IMR-90 (cell line): ENCODE measurements at regions not wholly inside any gene's neighbourhood (a gene's known extent, or its start where the extent isn't known, plus 50 kb on each side); places are given as distances from the start of the nearest gene placed in this dataset.
"Not testable (repeated sequence)": the region's sequence is repeated elsewhere in the genome, so short reads cannot be mapped to it uniquely, and the experiment has no call there.

Experiments
- ATAC-seq: fragments of 200-7000 bp; cut with Tn5 transposase; 2 replicates; pipeline ENCODE4 v1.9.1; 2020; ENCODE audit warnings: low read depth, mild to moderate bottlenecking, moderate library complexity
- BruUV-seq: library from RNA; stranded (reverse); fragments of 400-500 nt; replicated peaks from 2 replicates; lab custom pipeline; 2021; lab: Mats Ljungman, UMichigan
- CTCF ChIA-PET: fragments of 300-600 bp; formaldehyde crosslinking; extraction: SDS; loops from one replicate; lab custom pipeline; 2021; ENCODE audit warnings: antibody characterized with exemption; lab: Yijun Ruan, JAX
- POLR2A ChIA-PET: fragments of 300-600 bp; sonication (Branson Sonifier 250); formaldehyde crosslinking; loops from one replicate; lab custom pipeline; 2022; ENCODE audit warnings: antibody characterized with exemption; ENCODE audit not compliant: unreplicated experiment; lab: Charles Lee
- DNase-seq: peaks from one replicate; pipeline ENCODE4 v3.0.0; 2013
- H2AFZ ChIP-seq: replicated peaks from 2 replicates; pipeline ENCODE3; 2013; ENCODE audit warnings: low read length, mild to moderate bottlenecking; ENCODE audit not compliant: poor library complexity
- H2AK5ac ChIP-seq: 2 replicates; pipeline ENCODE4 v1.6.1; 2013; ENCODE audit warnings: low read depth, low read length, inconsistent platforms
- H2AK9ac ChIP-seq: replicated peaks from 2 replicates; pipeline ENCODE3; 2013; ENCODE audit warnings: mild to moderate bottlenecking, low read depth, low read length, moderate library complexity; ENCODE audit not compliant: poor library complexity
- H2BK120ac ChIP-seq: 2 replicates; pipeline ENCODE4 v1.6.1; 2013; ENCODE audit warnings: low read depth, low read length, inconsistent platforms
- H2BK15ac ChIP-seq: 3 replicates; pipeline ENCODE4 v1.6.1; 2013; ENCODE audit warnings: low read depth, low read length, inconsistent platforms
- H2BK20ac ChIP-seq: 2 replicates; pipeline ENCODE4 v1.6.1; 2013; ENCODE audit warnings: low read depth, mild to moderate bottlenecking, inconsistent platforms, low read length, moderate library complexity
- H2BK5ac ChIP-seq: 2 replicates; pipeline ENCODE4 v1.6.1; 2013; ENCODE audit warnings: mild to moderate bottlenecking, low read depth, low read length, inconsistent platforms; ENCODE audit not compliant: poor library complexity, severe bottlenecking
- H3K14ac ChIP-seq: replicated peaks from 2 replicates; pipeline ENCODE4 v1.6.1; 2013; ENCODE audit warnings: low read depth, low read length, inconsistent platforms
- H3K18ac ChIP-seq: 2 replicates; pipeline ENCODE4 v1.6.1; 2013; ENCODE audit warnings: low read depth, low read length, control low read depth
- H3K23ac ChIP-seq: 2 replicates; pipeline ENCODE4 v1.6.1; 2013; ENCODE audit warnings: low read depth, low read length, inconsistent platforms
- H3K27ac ChIP-seq: 2 replicates; pipeline ENCODE4 v1.5.1; 2013; ENCODE audit warnings: mild to moderate bottlenecking, control low read depth, low read length; ENCODE audit not compliant: insufficient read depth
- H3K27me3 ChIP-seq: 2 replicates; pipeline ENCODE4 v1.6.1; 2013; ENCODE audit warnings: low read length; ENCODE audit not compliant: control insufficient read depth, insufficient read depth
- H3K36me3 ChIP-seq: 2 replicates; pipeline ENCODE4 v1.6.1; 2013; ENCODE audit warnings: low read length, mixed read lengths; ENCODE audit not compliant: control insufficient read depth, insufficient read depth
- H3K4ac ChIP-seq: 2 replicates; pipeline ENCODE4 v1.6.1; 2013; ENCODE audit warnings: low read depth, low read length, inconsistent platforms
- H3K4me1 ChIP-seq: 2 replicates; pipeline ENCODE4 v1.6.1; 2013; ENCODE audit warnings: low read length, mixed read lengths; ENCODE audit not compliant: control insufficient read depth, insufficient read depth
- H3K4me2 ChIP-seq: 2 replicates; pipeline ENCODE4 v1.6.1; 2013; ENCODE audit warnings: low read depth, mild to moderate bottlenecking, control low read depth, low read length, moderate library complexity
- H3K4me3 ChIP-seq: 2 replicates; pipeline ENCODE4 v1.5.1; 2013; ENCODE audit warnings: low read depth, mild to moderate bottlenecking, control low read depth, low read length, moderate library complexity; ENCODE audit not compliant: insufficient read depth
- H3K56ac ChIP-seq: 2 replicates; pipeline ENCODE4 v1.6.1; 2013; ENCODE audit warnings: low read length, inconsistent platforms; ENCODE audit not compliant: insufficient read depth; ENCODE audit errors: extremely low read depth
- H3K79me1 ChIP-seq, 2 experiments: 2 replicates each; pipeline ENCODE4 v1.6.1; 2013; ENCODE audit warnings: low read length in 2 of 2, inconsistent platforms in 1 of 2, low read depth in 1 of 2
- H3K9ac ChIP-seq: 2 replicates; pipeline ENCODE4 v1.6.1; 2013; ENCODE audit warnings: low read depth, low read length, control low read depth
- H3K9me1 ChIP-seq: 2 replicates; pipeline ENCODE4 v1.6.1; 2013; ENCODE audit warnings: low read length, inconsistent platforms; ENCODE audit not compliant: insufficient read depth
- H3K9me3 ChIP-seq: 2 replicates; pipeline ENCODE4 v1.6.1; 2013; ENCODE audit warnings: low read length; ENCODE audit not compliant: control insufficient read depth, insufficient read depth
- H4K20me1 ChIP-seq: 2 replicates; pipeline ENCODE4 v1.6.1; 2013; ENCODE audit warnings: low read length, inconsistent platforms; ENCODE audit not compliant: insufficient read depth
- H4K5ac ChIP-seq: 2 replicates; pipeline ENCODE4 v1.6.1; 2013; ENCODE audit warnings: mild to moderate bottlenecking, low read depth, low read length, control low read depth
- H4K8ac ChIP-seq, 2 experiments: 2 replicates each; pipeline ENCODE4 v1.6.1; 2013; ENCODE audit warnings: low read depth in 2 of 2, low read length in 2 of 2, control low read depth in 1 of 2, inconsistent platforms in 1 of 2
- H4K91ac ChIP-seq: 2 replicates; pipeline ENCODE4 v1.6.1; 2013; ENCODE audit warnings: low read depth, low read length, inconsistent platforms; ENCODE audit not compliant: insufficient read depth
- WGBS, 2 experiments: methylation state at CpG; one replicate each; pipeline versions ENCODE4 v1.1.5 to v1.1.7; 2013; ENCODE audit warnings: missing lambda C conversion rate in 2 of 2; ENCODE audit not compliant: insufficient read length in 1 of 2; ENCODE audit errors: extremely low coverage in 2 of 2; 5-methylcytosine and 5-hydroxymethylcytosine counted together
- dilution Hi-C: fragments of 300-500 bp; cut with HindIII; formaldehyde crosslinking; loops from one replicate; pipeline ENCODE4 v1.14.3; 2018; ENCODE audit warnings: low sequenced_read_pairs; ENCODE audit not compliant: unreplicated experiment
- in situ Hi-C: fragments of 300-500 bp; cut with MboI; formaldehyde crosslinking; loops from 3 replicates; pipeline ENCODE4 v1.14.3; 2019; ENCODE audit warnings: low sequenced_read_pairs, inconsistent platforms, mixed read lengths
- intact Hi-C: fragments of 100-400 bp; cut with micrococcal nuclease; formaldehyde crosslinking; loops from 2 replicates; pipeline ENCODE4 v1.10.0; 2022
- TF ChIP-seq, protein P1 (sequence below): conservative IDR thresholded peaks from 2 replicates; pipeline ENCODE4 v1.5.1; 2012; ENCODE audit warnings: mild to moderate bottlenecking, low read depth, low read length, improper control_type of control experiment
- TF ChIP-seq, protein P2 (sequence below): fragments of 150-350 bp; IDR thresholded peaks from 2 replicates; pipeline ENCODE4 v1.6.1; 2016; ENCODE audit warnings: low read depth, mild to moderate bottlenecking, low read length, moderate library complexity, borderline replicate concordance

DNA sequence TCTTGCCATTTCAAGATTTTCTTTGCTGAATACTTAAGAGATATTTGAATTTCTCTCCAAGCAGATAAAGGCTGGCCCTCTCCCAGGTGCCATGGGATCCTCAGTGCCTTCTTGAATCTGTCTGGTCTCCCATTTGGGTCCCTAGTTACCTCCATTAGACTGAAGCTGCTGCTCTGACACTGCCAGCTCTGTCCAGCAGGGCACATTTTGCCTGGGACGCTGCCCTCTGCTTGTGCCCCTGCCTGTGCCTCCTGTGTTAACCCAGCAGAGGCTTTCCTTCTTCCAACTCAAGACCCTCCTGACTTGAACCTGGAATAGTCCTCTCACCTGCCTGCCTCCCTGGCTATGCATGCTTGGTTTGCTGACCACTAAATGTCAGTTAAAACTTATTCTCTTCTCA, 406.3 kb downstream of the BUD13 start:
- TF ChIP-seq, protein P1, sequence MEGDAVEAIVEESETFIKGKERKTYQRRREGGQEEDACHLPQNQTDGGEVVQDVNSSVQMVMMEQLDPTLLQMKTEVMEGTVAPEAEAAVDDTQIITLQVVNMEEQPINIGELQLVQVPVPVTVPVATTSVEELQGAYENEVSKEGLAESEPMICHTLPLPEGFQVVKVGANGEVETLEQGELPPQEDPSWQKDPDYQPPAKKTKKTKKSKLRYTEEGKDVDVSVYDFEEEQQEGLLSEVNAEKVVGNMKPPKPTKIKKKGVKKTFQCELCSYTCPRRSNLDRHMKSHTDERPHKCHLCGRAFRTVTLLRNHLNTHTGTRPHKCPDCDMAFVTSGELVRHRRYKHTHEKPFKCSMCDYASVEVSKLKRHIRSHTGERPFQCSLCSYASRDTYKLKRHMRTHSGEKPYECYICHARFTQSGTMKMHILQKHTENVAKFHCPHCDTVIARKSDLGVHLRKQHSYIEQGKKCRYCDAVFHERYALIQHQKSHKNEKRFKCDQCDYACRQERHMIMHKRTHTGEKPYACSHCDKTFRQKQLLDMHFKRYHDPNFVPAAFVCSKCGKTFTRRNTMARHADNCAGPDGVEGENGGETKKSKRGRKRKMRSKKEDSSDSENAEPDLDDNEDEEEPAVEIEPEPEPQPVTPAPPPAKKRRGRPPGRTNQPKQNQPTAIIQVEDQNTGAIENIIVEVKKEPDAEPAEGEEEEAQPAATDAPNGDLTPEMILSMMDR: no peak
- TF ChIP-seq, protein P2, sequence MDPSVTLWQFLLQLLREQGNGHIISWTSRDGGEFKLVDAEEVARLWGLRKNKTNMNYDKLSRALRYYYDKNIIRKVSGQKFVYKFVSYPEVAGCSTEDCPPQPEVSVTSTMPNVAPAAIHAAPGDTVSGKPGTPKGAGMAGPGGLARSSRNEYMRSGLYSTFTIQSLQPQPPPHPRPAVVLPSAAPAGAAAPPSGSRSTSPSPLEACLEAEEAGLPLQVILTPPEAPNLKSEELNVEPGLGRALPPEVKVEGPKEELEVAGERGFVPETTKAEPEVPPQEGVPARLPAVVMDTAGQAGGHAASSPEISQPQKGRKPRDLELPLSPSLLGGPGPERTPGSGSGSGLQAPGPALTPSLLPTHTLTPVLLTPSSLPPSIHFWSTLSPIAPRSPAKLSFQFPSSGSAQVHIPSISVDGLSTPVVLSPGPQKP: no peak
- Histone ChIP-seq H2AFZ (no peak overlapping the region), H2AK9ac (no peak overlapping the region), H3K4ac (no peak overlapping the region), H3K9me3 (no peaks in the 10 kb centered on the region), H3K27ac (no peak overlapping the region), H3K23ac (no peak overlapping the region), H2BK15ac (no peak overlapping the region), H4K20me1 (no peaks in the 10 kb centered on the region), H3K4me1 (no peaks in the 10 kb centered on the region), H3K14ac (no peak overlapping the region), H3K4me2 (no peak overlapping the region), H3K18ac (no peak overlapping the region), H3K36me3 (no peaks in the 10 kb centered on the region), H2AK5ac (no peak overlapping the region), H4K8ac (no peak overlapping the region), H3K27me3 (no peaks in the 10 kb centered on the region), H2BK20ac (no peak overlapping the region), H3K9me1 (no peaks in the 10 kb centered on the region), H4K5ac (no peak overlapping the region), H3K4me3 (no peak overlapping the region), H3K56ac (no peak overlapping the region), H4K91ac (no peak overlapping the region), H2BK120ac (no peak overlapping the region), H3K9ac (no peak overlapping the region), H2BK5ac (no peak overlapping the region), H3K79me1 (no peaks in the 10 kb centered on the region)
- dilution Hi-C loops: no loop called here
- 0% methylated on average over 1 of the region's 1 CpG; no CpG with 5 or more reads in 1 of the 2 experiments for WGBS, 2 experiments
- ATAC-seq (no peak), DNase-seq (no peak)
- intact Hi-C loops: no loop called here
- POLR2A ChIA-PET: no interaction called here
- CTCF ChIA-PET: no interaction called here
- in situ Hi-C loops: no loop called here
- no TSS peak for BruUV-seq

DNA sequence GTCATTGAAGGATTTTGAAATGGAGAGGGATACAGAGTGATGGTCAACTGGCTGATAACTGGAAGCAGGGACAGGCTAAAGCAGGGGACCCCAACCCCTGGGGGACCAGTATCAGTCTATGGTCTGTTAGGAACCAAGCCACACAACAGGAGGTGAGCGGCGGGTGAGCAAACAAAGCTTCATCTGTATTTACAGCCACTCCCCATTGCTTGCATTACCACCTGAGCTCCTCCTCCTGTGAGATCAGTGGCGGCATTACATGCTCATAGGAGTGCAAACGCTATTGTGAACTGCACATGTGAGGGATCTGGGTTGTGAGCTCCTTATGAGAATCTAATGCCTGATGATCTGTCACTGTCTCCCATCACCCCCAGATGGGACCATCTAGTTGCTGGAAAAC, 407.9 kb downstream of the BUD13 start:
- H4K5ac ChIP-seq, H3K9me3 ChIP-seq, H3K27ac ChIP-seq, BruUV-seq, H2BK5ac ChIP-seq, H3K27me3 ChIP-seq, H3K4me1 ChIP-seq, in situ Hi-C loops, POLR2A ChIA-PET, H3K56ac ChIP-seq, CTCF ChIA-PET, H4K91ac ChIP-seq, H3K23ac ChIP-seq, H3K36me3 ChIP-seq, intact Hi-C loops, DNase-seq, H2AK9ac ChIP-seq, H2BK15ac ChIP-seq, H2BK20ac ChIP-seq, H3K18ac ChIP-seq, H3K4me2 ChIP-seq, H3K4ac ChIP-seq, H2AFZ ChIP-seq, H4K8ac ChIP-seq, dilution Hi-C loops, H3K9ac ChIP-seq, H3K4me3 ChIP-seq, H3K9me1 ChIP-seq, H4K20me1 ChIP-seq, ATAC-seq, H3K14ac ChIP-seq, H2BK120ac ChIP-seq, H2AK5ac ChIP-seq, H3K79me1 ChIP-seq: not testable (repeated sequence)
- WGBS, 2 experiments: no CpG with 5 or more reads among the region's 4 CpGs
